ENCODE measurements at regions not wholly inside any gene's neighbourhood (a gene's known extent, or its start where the extent isn't known, plus 50 kb on each side); places are given as distances from the start of the nearest gene placed in this dataset.

- no peak for TF ChIP-seq CTCF (conservative IDR thresholded peaks at IDR 0.05; ENCODE audit: low read depth, low read length)
- TF ChIP-seq EZH2 (IDR thresholded peaks at IDR 0.05; ENCODE audit: low read length, unreplicated experiment): no peak
Measured at GRCh38 chr16:80082906-80083305, 457.9 kb upstream of the DYNLRB2 start.

Data from PC-3 (cell line).